ENCODE measurements at regions not wholly inside any gene's neighbourhood (a gene's known extent, or its start where the extent isn't known, plus 50 kb on each side); places are given as distances from the start of the nearest gene placed in this dataset.

DNA sequence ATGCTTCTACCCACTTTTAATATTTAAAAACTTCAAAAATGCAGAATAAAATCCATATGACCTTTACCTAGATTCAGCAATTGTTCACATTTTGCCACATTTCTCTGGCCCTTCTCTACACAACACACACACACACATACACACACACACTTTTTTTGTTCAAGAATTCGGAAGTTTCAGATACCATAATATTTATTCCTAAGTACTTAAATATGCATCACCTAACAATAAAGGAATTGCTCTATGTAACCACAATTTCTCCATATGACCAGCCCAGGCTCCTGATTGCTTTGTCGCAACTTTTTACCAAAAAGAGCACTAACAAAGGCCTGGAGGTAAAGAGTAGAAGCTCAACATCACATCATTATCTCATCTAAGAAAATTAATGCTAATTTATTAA lies 106.6 kb downstream of the FAS start:
- TF ChIP-seq, protein P1, sequence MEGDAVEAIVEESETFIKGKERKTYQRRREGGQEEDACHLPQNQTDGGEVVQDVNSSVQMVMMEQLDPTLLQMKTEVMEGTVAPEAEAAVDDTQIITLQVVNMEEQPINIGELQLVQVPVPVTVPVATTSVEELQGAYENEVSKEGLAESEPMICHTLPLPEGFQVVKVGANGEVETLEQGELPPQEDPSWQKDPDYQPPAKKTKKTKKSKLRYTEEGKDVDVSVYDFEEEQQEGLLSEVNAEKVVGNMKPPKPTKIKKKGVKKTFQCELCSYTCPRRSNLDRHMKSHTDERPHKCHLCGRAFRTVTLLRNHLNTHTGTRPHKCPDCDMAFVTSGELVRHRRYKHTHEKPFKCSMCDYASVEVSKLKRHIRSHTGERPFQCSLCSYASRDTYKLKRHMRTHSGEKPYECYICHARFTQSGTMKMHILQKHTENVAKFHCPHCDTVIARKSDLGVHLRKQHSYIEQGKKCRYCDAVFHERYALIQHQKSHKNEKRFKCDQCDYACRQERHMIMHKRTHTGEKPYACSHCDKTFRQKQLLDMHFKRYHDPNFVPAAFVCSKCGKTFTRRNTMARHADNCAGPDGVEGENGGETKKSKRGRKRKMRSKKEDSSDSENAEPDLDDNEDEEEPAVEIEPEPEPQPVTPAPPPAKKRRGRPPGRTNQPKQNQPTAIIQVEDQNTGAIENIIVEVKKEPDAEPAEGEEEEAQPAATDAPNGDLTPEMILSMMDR (IDR thresholded peaks at IDR 0.05), result no peak
- no peak for TF ChIP-seq POLR2A (IDR thresholded peaks at IDR 0.05)

Data from uterus (tissue), 2 donors.